Astrocyte (in vitro differentiated cells and primary cell): ENCODE measurements at regions not wholly inside any gene's neighbourhood (a gene's known extent, or its start where the extent isn't known, plus 50 kb on each side); places are given as distances from the start of the nearest gene placed in this dataset.
A peak's percentile ranks its signal among the peaks of the same experiment; 100 is the strongest.

Source experiments
- DNase-seq: peaks from one replicate; pipeline ENCODE4 v3.0.0-alpha.2; 2010; ENCODE audit warnings: low read depth
- FAIRE-seq: peaks from 2 replicates; lab custom pipeline; 2011; peaks lifted over from hg19 to GRCh38; lab: Jason Lieb, UNC
- H2AFZ ChIP-seq: 2 replicates; pipeline ENCODE4 v1.6.0; 2012; ENCODE audit warnings: low read depth, low read length, inconsistent platforms
- H3K27ac ChIP-seq: 2 replicates; pipeline ENCODE4 v1.5.1; 2011; ENCODE audit warnings: low read depth, low read length, inconsistent platforms
- H3K27me3 ChIP-seq: 2 replicates; pipeline ENCODE4 v1.6.0; 2011; ENCODE audit warnings: low read length, inconsistent platforms; ENCODE audit not compliant: insufficient read depth
- H3K36me3 ChIP-seq: 2 replicates; pipeline ENCODE4 v1.5.1; 2011; ENCODE audit warnings: low read length, inconsistent platforms; ENCODE audit not compliant: insufficient read depth
- H3K4me1 ChIP-seq: 2 replicates; pipeline ENCODE4 v1.5.1; 2011; ENCODE audit warnings: low read length, inconsistent platforms; ENCODE audit not compliant: insufficient read depth
- H3K4me2 ChIP-seq: 2 replicates; pipeline ENCODE4 v1.6.0; 2012; ENCODE audit warnings: low read length, inconsistent platforms
- H3K4me3 ChIP-seq: 2 replicates; pipeline ENCODE4 v1.5.1; 2011; ENCODE audit warnings: low read depth, mild to moderate bottlenecking, low read length, inconsistent platforms; ENCODE audit not compliant: insufficient read depth
- H3K79me2 ChIP-seq: 2 replicates; pipeline ENCODE4 v1.6.0; 2012; ENCODE audit warnings: mild to moderate bottlenecking, low read length, inconsistent platforms; ENCODE audit not compliant: insufficient read depth
- H3K9ac ChIP-seq: 2 replicates; pipeline ENCODE4 v1.6.0; 2012; ENCODE audit warnings: mild to moderate bottlenecking, low read length, inconsistent platforms
- H3K9me3 ChIP-seq: 2 replicates; pipeline ENCODE4 v1.5.1; 2012; ENCODE audit warnings: low read depth, mild to moderate bottlenecking, low read length, inconsistent platforms; ENCODE audit not compliant: insufficient read depth
- H4K20me1 ChIP-seq: 2 replicates; pipeline ENCODE4 v1.6.0; 2012; ENCODE audit warnings: low read length, inconsistent platforms; ENCODE audit not compliant: insufficient read depth
- H3K27ac Mint-ChIP-seq: one replicate; pipeline ENCODE4 v1.8.0; 2021; ENCODE audit warnings: mild to moderate bottlenecking, mixed read lengths; ENCODE audit not compliant: unreplicated experiment
- H3K27me3 Mint-ChIP-seq: one replicate; pipeline ENCODE4 v1.8.0; 2021; ENCODE audit warnings: low read depth, mixed read lengths; ENCODE audit not compliant: unreplicated experiment
- H3K36me3 Mint-ChIP-seq: one replicate; pipeline ENCODE4 v1.8.0; 2021; ENCODE audit warnings: low read depth, mixed read lengths; ENCODE audit not compliant: unreplicated experiment
- H3K4me1 Mint-ChIP-seq: one replicate; pipeline ENCODE4 v1.8.0; 2021; ENCODE audit warnings: low read depth, mixed read lengths; ENCODE audit not compliant: unreplicated experiment
- H3K4me3 Mint-ChIP-seq: one replicate; pipeline ENCODE4 v1.8.0; 2021; ENCODE audit warnings: mild to moderate bottlenecking, moderate library complexity, mixed read lengths; ENCODE audit not compliant: unreplicated experiment
- H3K9me3 Mint-ChIP-seq: one replicate; pipeline ENCODE4 v1.8.0; 2021; ENCODE audit warnings: mild to moderate bottlenecking, mixed read lengths; ENCODE audit not compliant: unreplicated experiment
- CTCF ChIP-seq: IDR thresholded peaks from 2 replicates; pipeline ENCODE4 v1.5.1; 2011; ENCODE audit warnings: low read depth, mild to moderate bottlenecking, inconsistent platforms, low read length, moderate library complexity; ENCODE audit not compliant: insufficient read depth
- EZH2 ChIP-seq: IDR thresholded peaks from 2 replicates; pipeline ENCODE4 v1.6.1; 2012; ENCODE audit warnings: mild to moderate bottlenecking, low read length, inconsistent platforms; ENCODE audit not compliant: insufficient read depth

GRCh38 chr18:74023220-74023619 lies 124.4 kb downstream of the FBXO15 start:
- H3K27me3 Mint-ChIP-seq: peaks cover 9% of the 10 kb centered on the region
- no peaks in the 10 kb centered on the region for H3K36me3 Mint-ChIP-seq
- Histone ChIP-seq H3K4me2 (no peak overlapping the region), H3K36me3 (no peaks in the 10 kb centered on the region), H3K9ac (no peak overlapping the region), H4K20me1 (no peaks in the 10 kb centered on the region), H3K4me3 (no peak overlapping the region), H3K27ac (no peak overlapping the region), H3K4me1 (no peaks in the 10 kb centered on the region), H3K79me2 (no peaks in the 10 kb centered on the region), H3K9me3 (no peaks in the 10 kb centered on the region), H2AFZ (no peak overlapping the region), H3K27me3 (no peaks in the 10 kb centered on the region)
- H3K27ac Mint-ChIP-seq: no peak overlapping the region
- no peaks in the 10 kb centered on the region for H3K9me3 Mint-ChIP-seq
- H3K4me3 Mint-ChIP-seq: no peak overlapping the region
- FAIRE-seq (no peak), DNase-seq (no peak)
- no peaks in the 10 kb centered on the region for H3K4me1 Mint-ChIP-seq
- no peak for TF ChIP-seq EZH2
- TF ChIP-seq CTCF: no peak

GRCh38 chr18:74019864-74020263 lies 127.8 kb downstream of the FBXO15 start:
- Histone ChIP-seq H3K4me2 (no peak overlapping the region), H3K4me1 (no peaks in the 10 kb centered on the region), H3K36me3 (no peaks in the 10 kb centered on the region), H3K27me3 (no peaks in the 10 kb centered on the region), H3K9ac (no peak overlapping the region), H3K9me3 (no peaks in the 10 kb centered on the region), H3K4me3 (no peak overlapping the region), H2AFZ (no peak overlapping the region), H4K20me1 (no peaks in the 10 kb centered on the region), H3K27ac (no peak overlapping the region), H3K79me2 (no peaks in the 10 kb centered on the region)
- Mint-ChIP-seq H3K4me3 (no peak overlapping the region), H3K9me3 (no peaks in the 10 kb centered on the region), H3K27me3 (peaks cover 9% of the 10 kb centered on the region), H3K4me1 (no peaks in the 10 kb centered on the region), H3K27ac (no peak overlapping the region), H3K36me3 (no peaks in the 10 kb centered on the region)
- FAIRE-seq (no peak), DNase-seq (no peak)
- TF ChIP-seq EZH2 (no peak), CTCF (no peak)

- Mint-ChIP-seq H3K9me3 (no peaks in the 10 kb centered on the region), H3K36me3 (no peaks in the 10 kb centered on the region), H3K4me1 (peaks cover 9% of the 10 kb centered on the region), H3K27ac (no peak overlapping the region), H3K27me3 (peaks cover 7% of the 10 kb centered on the region), H3K4me3 (no peak overlapping the region)
- H3K4me1 ChIP-seq: peaks cover 11% of the 10 kb centered on the region
- DNase-seq (peak; percentile 87), FAIRE-seq (peak; percentile 75)
- H3K4me2 ChIP-seq: peak overlapping the region; percentile 35
- H3K9ac ChIP-seq: no peak overlapping the region
- no peaks in the 10 kb centered on the region for H3K9me3 ChIP-seq
- H3K4me3 ChIP-seq: no peak overlapping the region
- no peaks in the 10 kb centered on the region for H3K36me3 ChIP-seq
- no peaks in the 10 kb centered on the region for H4K20me1 ChIP-seq
- TF ChIP-seq CTCF: no peak
- TF ChIP-seq EZH2: no peak
- no peaks in the 10 kb centered on the region for H3K79me2 ChIP-seq
- no peak overlapping the region for H3K27ac ChIP-seq
- no peak overlapping the region for H2AFZ ChIP-seq
- no peaks in the 10 kb centered on the region for H3K27me3 ChIP-seq
Observed at GRCh38 chr18:74013955-74014354, 133.7 kb downstream of the FBXO15 start.
